Loucy (cell line): ENCODE measurements at regions not wholly inside any gene's neighbourhood (a gene's known extent, or its start where the extent isn't known, plus 50 kb on each side); places are given as distances from the start of the nearest gene placed in this dataset.

ENCODE experiments used
- H2AFZ ChIP-seq: fragments of 200-600 bp; sonication (generic); 2 replicates; pipeline ENCODE4 v1.6.0; 2016; ENCODE audit warnings: antibody characterized with exemption, mild to moderate bottlenecking, low read length, moderate library complexity
- H3F3A ChIP-seq: fragments of 200-600 bp; 2 replicates; pipeline ENCODE4 v1.6.0; 2016; ENCODE audit warnings: antibody characterized with exemption, low read depth, mild to moderate bottlenecking
- H3K27me3 ChIP-seq: fragments of 200-600 bp; sonication (generic); 2 replicates; pipeline ENCODE4 v1.6.1; 2014; ENCODE audit warnings: low read length, mild to moderate bottlenecking; ENCODE audit not compliant: insufficient read depth, poor library complexity, severe bottlenecking
- H3K36me3 ChIP-seq: fragments of 200-600 bp; sonication (generic); 2 replicates; pipeline ENCODE4 v1.6.1; 2016; ENCODE audit warnings: low read length; ENCODE audit not compliant: insufficient read depth
- H3K4me1 ChIP-seq: fragments of 200-600 bp; sonication (generic); 2 replicates; pipeline ENCODE4 v1.5.1; 2014; ENCODE audit warnings: low read length, mild to moderate bottlenecking; ENCODE audit not compliant: insufficient read depth, poor library complexity, severe bottlenecking
- H3K4me2 ChIP-seq: fragments of 200-600 bp; sonication (generic); 2 replicates; pipeline ENCODE4 v1.6.0; 2014; ENCODE audit warnings: antibody characterized with exemption, low read length, low read depth, mild to moderate bottlenecking; ENCODE audit not compliant: poor library complexity, severe bottlenecking
- H3K4me3 ChIP-seq: fragments of 200-600 bp; sonication (generic); 2 replicates; pipeline ENCODE4 v1.5.1; 2014; ENCODE audit warnings: low read length, mild to moderate bottlenecking, mixed read lengths; ENCODE audit not compliant: poor library complexity, severe bottlenecking
- H3K79me2 ChIP-seq: fragments of 200-600 bp; sonication (generic); 2 replicates; pipeline ENCODE4 v1.6.1; 2014; ENCODE audit warnings: low read length; ENCODE audit not compliant: insufficient read depth
- H3K9ac ChIP-seq: fragments of 200-600 bp; sonication (generic); 2 replicates; pipeline ENCODE4 v1.6.0; 2014; ENCODE audit warnings: mild to moderate bottlenecking, low read depth, low read length, moderate library complexity; ENCODE audit not compliant: poor library complexity, severe bottlenecking
- H3K9me2 ChIP-seq: fragments of 200-600 bp; sonication (generic); replicated peaks from 2 replicates; pipeline ENCODE4 v1.6.1; 2016; ENCODE audit warnings: low read depth, low read length, mixed read lengths
- H3K9me3 ChIP-seq: fragments of 200-600 bp; sonication (generic); 2 replicates; pipeline ENCODE4 v1.6.1; 2014; ENCODE audit warnings: mild to moderate bottlenecking, antibody characterized with exemption, low read length, low read depth; ENCODE audit not compliant: insufficient read depth
- H4K20me1 ChIP-seq: fragments of 200-600 bp; sonication (generic); 2 replicates; pipeline ENCODE4 v1.6.0; 2014; ENCODE audit warnings: antibody characterized with exemption, low read length, mild to moderate bottlenecking; ENCODE audit not compliant: insufficient read depth, poor library complexity, severe bottlenecking
- EZH2phosphoT487 ChIP-seq: fragments of 200-600 bp; IDR thresholded peaks from 2 replicates; pipeline ENCODE4 v1.6.1; 2018; ENCODE audit warnings: antibody characterized with exemption, mild to moderate bottlenecking, moderate library complexity, borderline replicate concordance
- TF ChIP-seq, protein P1 (sequence below): fragments of 200-600 bp; sonication (generic); conservative IDR thresholded peaks from 2 replicates; pipeline ENCODE4 v1.5.1; 2014; ENCODE audit warnings: mild to moderate bottlenecking, antibody characterized with exemption, low read length

DNA sequence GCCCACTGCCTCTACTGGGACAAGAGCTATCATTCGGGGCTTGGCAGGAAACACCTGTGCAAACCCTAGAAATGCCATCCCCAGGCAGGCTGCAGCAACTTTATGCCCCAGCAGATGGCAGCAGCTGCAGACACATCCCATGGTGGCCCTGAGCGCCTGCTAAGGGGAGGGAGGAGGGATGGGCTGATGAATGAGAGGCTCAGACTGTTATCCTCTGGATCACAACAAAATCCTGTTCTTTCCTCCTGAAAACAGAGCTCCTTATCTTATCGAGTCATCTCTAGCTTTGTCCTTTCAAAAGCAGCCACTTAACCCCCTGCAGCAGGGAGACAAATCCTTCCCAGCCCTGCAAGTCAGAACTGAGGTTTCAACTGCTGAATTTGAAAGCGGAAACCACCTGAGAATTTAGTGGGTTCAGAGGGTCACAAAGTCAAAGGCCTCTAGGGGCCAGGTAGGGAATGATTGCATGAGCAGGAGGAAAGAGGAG, 90.6 kb upstream of the PROK2 start:
- Histone ChIP-seq H4K20me1 (no peaks in the 10 kb centered on the region), H3K4me2 (peak overlapping the region; percentile 19), H3K36me3 (no peaks in the 10 kb centered on the region), H3K9me3 (no peaks in the 10 kb centered on the region), H3K9me2 (no peaks in the 10 kb centered on the region), H3K4me1 (peaks cover 10% of the 10 kb centered on the region), H3K4me3 (no peak overlapping the region), H3F3A (no peaks in the 10 kb centered on the region), H3K9ac (no peak overlapping the region), H3K27me3 (no peaks in the 10 kb centered on the region), H2AFZ (no peak overlapping the region), H3K79me2 (no peaks in the 10 kb centered on the region)
- no peak for TF ChIP-seq EZH2phosphoT487
- TF ChIP-seq, protein P1, sequence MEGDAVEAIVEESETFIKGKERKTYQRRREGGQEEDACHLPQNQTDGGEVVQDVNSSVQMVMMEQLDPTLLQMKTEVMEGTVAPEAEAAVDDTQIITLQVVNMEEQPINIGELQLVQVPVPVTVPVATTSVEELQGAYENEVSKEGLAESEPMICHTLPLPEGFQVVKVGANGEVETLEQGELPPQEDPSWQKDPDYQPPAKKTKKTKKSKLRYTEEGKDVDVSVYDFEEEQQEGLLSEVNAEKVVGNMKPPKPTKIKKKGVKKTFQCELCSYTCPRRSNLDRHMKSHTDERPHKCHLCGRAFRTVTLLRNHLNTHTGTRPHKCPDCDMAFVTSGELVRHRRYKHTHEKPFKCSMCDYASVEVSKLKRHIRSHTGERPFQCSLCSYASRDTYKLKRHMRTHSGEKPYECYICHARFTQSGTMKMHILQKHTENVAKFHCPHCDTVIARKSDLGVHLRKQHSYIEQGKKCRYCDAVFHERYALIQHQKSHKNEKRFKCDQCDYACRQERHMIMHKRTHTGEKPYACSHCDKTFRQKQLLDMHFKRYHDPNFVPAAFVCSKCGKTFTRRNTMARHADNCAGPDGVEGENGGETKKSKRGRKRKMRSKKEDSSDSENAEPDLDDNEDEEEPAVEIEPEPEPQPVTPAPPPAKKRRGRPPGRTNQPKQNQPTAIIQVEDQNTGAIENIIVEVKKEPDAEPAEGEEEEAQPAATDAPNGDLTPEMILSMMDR = peak; percentile 94

DNA sequence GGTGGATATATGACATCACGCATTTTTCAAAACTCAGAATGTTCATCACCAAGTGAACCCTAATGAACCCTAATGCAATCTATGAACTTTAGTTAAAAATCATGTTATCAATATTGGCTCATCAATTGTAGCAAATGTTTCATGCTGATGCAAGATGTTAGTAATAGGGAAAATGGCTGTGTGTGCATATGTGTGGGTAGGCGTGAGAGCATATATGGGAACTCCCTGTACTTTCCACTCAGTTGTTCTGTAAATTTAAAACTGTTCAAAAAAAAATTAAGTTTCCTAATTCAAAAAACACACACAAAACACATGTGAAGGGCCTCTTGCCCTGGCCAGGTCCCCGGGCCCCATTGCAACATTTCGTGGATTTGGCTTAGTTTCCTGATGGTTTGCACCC, 89.7 kb upstream of the PROK2 start:
- H3F3A ChIP-seq = no peaks in the 10 kb centered on the region
- H4K20me1 ChIP-seq = no peaks in the 10 kb centered on the region
- no peak overlapping the region for H3K4me2 ChIP-seq
- no peaks in the 10 kb centered on the region for H3K9me2 ChIP-seq
- no peaks in the 10 kb centered on the region for H3K36me3 ChIP-seq
- no peak overlapping the region for H2AFZ ChIP-seq
- no peaks in the 10 kb centered on the region for H3K79me2 ChIP-seq
- no peak overlapping the region for H3K9ac ChIP-seq
- H3K9me3 ChIP-seq = no peaks in the 10 kb centered on the region
- H3K4me1 ChIP-seq = peaks cover 10% of the 10 kb centered on the region
- TF ChIP-seq, protein P1 = no peak
- TF ChIP-seq EZH2phosphoT487 = no peak
- no peaks in the 10 kb centered on the region for H3K27me3 ChIP-seq
- H3K4me3 ChIP-seq = no peak overlapping the region

DNA sequence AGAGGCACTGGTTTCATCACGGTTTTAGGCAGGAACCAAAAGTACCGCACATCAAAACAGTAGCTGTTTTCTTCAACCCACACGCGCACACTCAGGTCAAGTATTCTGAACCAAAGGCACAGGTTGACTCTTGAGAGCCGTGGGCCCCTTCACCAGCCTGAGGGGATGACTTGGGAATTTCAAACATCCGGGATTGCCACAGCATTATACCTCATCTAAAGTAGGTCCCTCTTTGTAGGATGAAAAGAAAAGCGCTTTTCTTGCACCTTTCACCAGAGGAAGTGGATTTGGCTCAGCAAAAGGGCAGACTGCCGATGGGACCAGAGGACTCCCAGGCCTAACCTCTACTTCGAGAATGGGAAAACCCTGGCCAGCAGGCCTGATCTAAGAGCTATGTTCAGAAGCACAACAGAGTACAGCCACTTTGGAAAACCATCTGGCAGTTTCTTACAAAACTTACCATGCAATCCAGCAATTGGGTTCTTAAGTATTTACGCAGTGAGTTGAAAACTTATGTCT, 88.2 kb upstream of the PROK2 start:
- H3K27me3 ChIP-seq = no peaks in the 10 kb centered on the region
- no peaks in the 10 kb centered on the region for H3K9me3 ChIP-seq
- no peak overlapping the region for H3K9ac ChIP-seq
- no peaks in the 10 kb centered on the region for H4K20me1 ChIP-seq
- TF ChIP-seq EZH2phosphoT487 = no peak
- TF ChIP-seq, protein P1 = no peak
- H3K9me2 ChIP-seq = no peaks in the 10 kb centered on the region
- H3K36me3 ChIP-seq = no peaks in the 10 kb centered on the region
- H3K4me1 ChIP-seq = peaks cover 10% of the 10 kb centered on the region
- no peaks in the 10 kb centered on the region for H3F3A ChIP-seq
- no peak overlapping the region for H2AFZ ChIP-seq
- H3K4me3 ChIP-seq = no peak overlapping the region
- no peaks in the 10 kb centered on the region for H3K79me2 ChIP-seq
- no peak overlapping the region for H3K4me2 ChIP-seq
